Astrocyte (in vitro differentiated cells and primary cell): ENCODE measurements at regions not wholly inside any gene's neighbourhood (a gene's known extent, or its start where the extent isn't known, plus 50 kb on each side); places are given as distances from the start of the nearest gene placed in this dataset.
"Not testable (repeated sequence)": the region's sequence is repeated elsewhere in the genome, so short reads cannot be mapped to it uniquely, and the experiment has no call there.

Experiments
- EZH2 ChIP-seq: IDR thresholded peaks from 2 replicates; pipeline ENCODE4 v1.6.1; 2012; ENCODE audit warnings: mild to moderate bottlenecking, low read length, inconsistent platforms; ENCODE audit not compliant: insufficient read depth
- TF ChIP-seq, protein P1 (sequence below): IDR thresholded peaks from 2 replicates; pipeline ENCODE4 v1.5.1; 2011; ENCODE audit warnings: low read depth, mild to moderate bottlenecking, inconsistent platforms, low read length, moderate library complexity; ENCODE audit not compliant: insufficient read depth

- TF ChIP-seq, protein P1, sequence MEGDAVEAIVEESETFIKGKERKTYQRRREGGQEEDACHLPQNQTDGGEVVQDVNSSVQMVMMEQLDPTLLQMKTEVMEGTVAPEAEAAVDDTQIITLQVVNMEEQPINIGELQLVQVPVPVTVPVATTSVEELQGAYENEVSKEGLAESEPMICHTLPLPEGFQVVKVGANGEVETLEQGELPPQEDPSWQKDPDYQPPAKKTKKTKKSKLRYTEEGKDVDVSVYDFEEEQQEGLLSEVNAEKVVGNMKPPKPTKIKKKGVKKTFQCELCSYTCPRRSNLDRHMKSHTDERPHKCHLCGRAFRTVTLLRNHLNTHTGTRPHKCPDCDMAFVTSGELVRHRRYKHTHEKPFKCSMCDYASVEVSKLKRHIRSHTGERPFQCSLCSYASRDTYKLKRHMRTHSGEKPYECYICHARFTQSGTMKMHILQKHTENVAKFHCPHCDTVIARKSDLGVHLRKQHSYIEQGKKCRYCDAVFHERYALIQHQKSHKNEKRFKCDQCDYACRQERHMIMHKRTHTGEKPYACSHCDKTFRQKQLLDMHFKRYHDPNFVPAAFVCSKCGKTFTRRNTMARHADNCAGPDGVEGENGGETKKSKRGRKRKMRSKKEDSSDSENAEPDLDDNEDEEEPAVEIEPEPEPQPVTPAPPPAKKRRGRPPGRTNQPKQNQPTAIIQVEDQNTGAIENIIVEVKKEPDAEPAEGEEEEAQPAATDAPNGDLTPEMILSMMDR, result not testable (repeated sequence)
- TF ChIP-seq EZH2, result not testable (repeated sequence)
Observed at GRCh38 chr2:215630796-215631195, 194.9 kb upstream of the FN1 start.
